Lung (tissue), 11 donors: ENCODE measurements at regions not wholly inside any gene's neighbourhood (a gene's known extent, or its start where the extent isn't known, plus 50 kb on each side); places are given as distances from the start of the nearest gene placed in this dataset.

Source experiments
- ATAC-seq: fragments of 200-7000 bp; cut with Tn5 transposase; one replicate; pipeline ENCODE4 v1.9.1; 2020; ENCODE audit warnings: moderate number of reproducible peaks; ENCODE audit not compliant: insufficient read depth, low FRiP score
- DNase-seq, 3 donors: peaks; one replicate each; pipeline ENCODE4 v3.0.0-alpha.2; 2013 to 2017
- H3K27ac ChIP-seq, 2 donors: one replicate each; pipeline ENCODE4 v1.5.1; 2013; ENCODE audit warnings: mild to moderate bottlenecking in 2 of 2, moderate library complexity in 2 of 2, control low read depth in 1 of 2, inconsistent platforms in 1 of 2, low read depth in 1 of 2, low read length in 1 of 2
- H3K27me3 ChIP-seq, 3 donors: one replicate each; pipeline ENCODE4 v1.5.1; 2013; ENCODE audit warnings: low read length in 2 of 3; ENCODE audit not compliant: control insufficient read depth in 3 of 3, insufficient read depth in 3 of 3
- H3K36me3 ChIP-seq, 4 donors: one replicate each; pipeline ENCODE4 v1.5.1; 2013; ENCODE audit warnings: low read length in 4 of 4, mild to moderate bottlenecking in 1 of 4, moderate library complexity in 1 of 4; ENCODE audit not compliant: control insufficient read depth in 4 of 4, insufficient read depth in 4 of 4
- H3K4me1 ChIP-seq, 5 donors: one replicate each; pipeline ENCODE4 v1.5.1; 2013; ENCODE audit warnings: low read length in 5 of 5, mild to moderate bottlenecking in 2 of 5, moderate library complexity in 1 of 5; ENCODE audit not compliant: control insufficient read depth in 5 of 5, insufficient read depth in 5 of 5
- H3K4me3 ChIP-seq: one replicate; pipeline ENCODE4 v1.5.1; 2013; ENCODE audit warnings: mild to moderate bottlenecking, control low read depth, moderate library complexity
- H3K9ac ChIP-seq, 2 donors: one replicate each; pipeline ENCODE4 v1.5.1; 2013; ENCODE audit warnings: low read length in 2 of 2, control low read depth in 1 of 2; ENCODE audit not compliant: insufficient read depth in 1 of 2
- H3K9me3 ChIP-seq, 4 donors: one replicate each; pipeline ENCODE4 v1.5.1; 2013; ENCODE audit warnings: low read length in 3 of 4, mild to moderate bottlenecking in 1 of 4, moderate library complexity in 1 of 4; ENCODE audit not compliant: control insufficient read depth in 4 of 4, insufficient read depth in 3 of 4
- CTCF ChIP-seq: IDR thresholded peaks from 2 replicates; pipeline ENCODE4 v1.5.1; 2012; ENCODE audit warnings: mild to moderate bottlenecking; ENCODE audit errors: control extremely low read depth, extremely low read depth
- WGBS, 2 donors: extraction: QIAGEN DNeasy Blood & Tissue Kit; methylation state at CpG; one replicate each; pipeline ENCODE4 v1.1.7; 2013; 5-methylcytosine and 5-hydroxymethylcytosine counted together
- donor health status: control.
- donor health status: control.
- donor health status: Bipolar disorder and iron deficiency.
- donor health status: healthy.
- donor health status: DM: yes; HTN: yes; CAD: no.

DNA sequence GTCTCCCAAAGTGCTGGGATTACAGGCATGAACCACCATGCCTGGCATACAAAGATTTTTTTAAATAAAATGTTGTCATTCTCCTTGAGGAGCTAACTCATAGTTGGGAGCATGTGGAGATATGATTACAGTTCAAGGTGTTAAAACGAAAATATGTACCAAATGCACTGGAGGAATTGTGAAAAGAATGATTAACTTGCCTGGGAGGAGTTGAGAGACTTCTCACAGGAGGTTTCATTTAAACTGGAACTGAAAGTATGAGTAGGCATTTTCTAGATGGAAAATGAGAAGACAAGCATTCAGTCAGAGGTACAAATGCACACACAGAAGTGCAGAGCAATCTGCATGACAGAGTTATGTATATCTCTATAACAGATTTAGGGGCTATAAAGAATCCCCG, 126.6 kb upstream of the PDE1A start:
- no peaks in the 10 kb centered on the region for H3K36me3 ChIP-seq
- H3K27me3 ChIP-seq: no peaks in the 10 kb centered on the region
- H3K9me3 ChIP-seq: no peaks in the 10 kb centered on the region
- ATAC-seq (no peak), DNase-seq (peak in 1 of 3 donors; percentile 9)
- 66 to 74% methylated on average over 2 of the region's 2 CpGs for WGBS, 2 donors
- no peak overlapping the region for H3K27ac ChIP-seq
- peaks cover 0 to 3% (median 0%) of the 10 kb centered on the region in 5 donors for H3K4me1 ChIP-seq
- no peak for TF ChIP-seq CTCF
- no peak overlapping the region for H3K9ac ChIP-seq
- no peak overlapping the region for H3K4me3 ChIP-seq

- TF ChIP-seq CTCF: no peak
- Histone ChIP-seq H3K9me3 (no peaks in the 10 kb centered on the region), H3K4me1 (no peaks in the 10 kb centered on the region), H3K36me3 (no peaks in the 10 kb centered on the region), H3K27ac (no peak overlapping the region), H3K9ac (no peak overlapping the region), H3K27me3 (no peaks in the 10 kb centered on the region), H3K4me3 (no peak overlapping the region)
- no peak for DNase-seq
- WGBS, 2 donors: 84 to 87% methylated on average over 4 of the region's 4 CpGs
- no peak for ATAC-seq
These were observed 128.1 kb upstream of the PDE1A start for GRCh38 chr2:182554950-182555349.

- 2 to 4% methylated on average over 1 of the region's 1 CpG for WGBS, 2 donors
- no peak overlapping the region for H3K27ac ChIP-seq
- no peak for ATAC-seq
- no peaks in the 10 kb centered on the region for H3K9me3 ChIP-seq
- no peak for TF ChIP-seq CTCF
- no peaks in the 10 kb centered on the region for H3K36me3 ChIP-seq
- no peak for DNase-seq
- H3K4me1 ChIP-seq: no peaks in the 10 kb centered on the region
- H3K27me3 ChIP-seq: no peaks in the 10 kb centered on the region
- H3K9ac ChIP-seq: no peak overlapping the region
- H3K4me3 ChIP-seq: no peak overlapping the region
These were observed 131.7 kb upstream of the PDE1A start for GRCh38 chr2:182558564-182558963.

- TF ChIP-seq CTCF: no peak
- 91 to 93% methylated on average over 3 of the region's 3 CpGs for WGBS, 2 donors
- Histone ChIP-seq H3K27ac (no peak overlapping the region), H3K9ac (no peak overlapping the region), H3K4me3 (no peak overlapping the region), H3K36me3 (no peaks in the 10 kb centered on the region), H3K9me3 (no peaks in the 10 kb centered on the region), H3K4me1 (no peaks in the 10 kb centered on the region), H3K27me3 (no peaks in the 10 kb centered on the region)
- ATAC-seq (no peak), DNase-seq (no peak)
These were observed 132.8 kb upstream of the PDE1A start for GRCh38 chr2:182559623-182560022.
